Tibial artery (tissue), 4 donors: ENCODE measurements at regions not wholly inside any gene's neighbourhood (a gene's known extent, or its start where the extent isn't known, plus 50 kb on each side); places are given as distances from the start of the nearest gene placed in this dataset.

ENCODE experiments used
- DNase-seq, 2 donors: peaks; one replicate each; pipeline ENCODE4 v3.0.0-alpha.2; 2019
- H3K27ac ChIP-seq, 2 donors: fragments of 200-600 bp; sonication (generic) in 1 of 2; 1 replicate in 1 of 2; 2 replicates in 1 of 2; pipeline ENCODE4 v1.5.1; 2018 to 2019; ENCODE audit warnings: mild to moderate bottlenecking in 1 of 2
- H3K27me3 ChIP-seq, 2 donors: fragments of 200-600 bp; sonication (generic) in 1 of 2; one replicate each; pipeline versions ENCODE4 v1.5.1 to v1.6.0; 2016 to 2019
- H3K36me3 ChIP-seq, 3 donors: fragments of 200-600 bp; sonication (generic) in 2 of 3; one replicate each; pipeline ENCODE4 v1.5.1; 2016 to 2019; ENCODE audit warnings: mild to moderate bottlenecking in 2 of 3
- H3K4me1 ChIP-seq, 4 donors: fragments of 200-600 bp; sonication (generic) in 2 of 4; 1 replicate in 3 of 4; 2 replicates in 1 of 4; pipeline ENCODE4 v1.5.1; 2016 to 2019
- H3K4me3 ChIP-seq, 2 donors: fragments of 200-600 bp; sonication (generic) in 1 of 2; 1 replicate in 1 of 2; 2 replicates in 1 of 2; pipeline ENCODE4 v1.5.1; 2018 to 2019; ENCODE audit warnings: mild to moderate bottlenecking in 2 of 2
- H3K9me3 ChIP-seq, 3 donors: fragments of 200-600 bp; sonication (generic) in 1 of 3; one replicate each; pipeline ENCODE4 v1.5.1; 2016 to 2019
- intact Hi-C: fragments of 100-400 bp; cut with DNase I; formaldehyde crosslinking; loops from one replicate; pipeline ENCODE4 v1.15.0; 2023; ENCODE audit warnings: low total_unique reads
- TF ChIP-seq, protein P1 (sequence below), 2 experiments: fragments of 200-600 bp in 1 of 2; fragments of 450-650 bp in 1 of 2; IDR thresholded peaks; one replicate each; pipeline ENCODE4 v1.5.1; 2017 to 2019; ENCODE audit warnings: antibody characterized with exemption in 2 of 2, mild to moderate bottlenecking in 1 of 2, moderate library complexity in 1 of 2

DNA sequence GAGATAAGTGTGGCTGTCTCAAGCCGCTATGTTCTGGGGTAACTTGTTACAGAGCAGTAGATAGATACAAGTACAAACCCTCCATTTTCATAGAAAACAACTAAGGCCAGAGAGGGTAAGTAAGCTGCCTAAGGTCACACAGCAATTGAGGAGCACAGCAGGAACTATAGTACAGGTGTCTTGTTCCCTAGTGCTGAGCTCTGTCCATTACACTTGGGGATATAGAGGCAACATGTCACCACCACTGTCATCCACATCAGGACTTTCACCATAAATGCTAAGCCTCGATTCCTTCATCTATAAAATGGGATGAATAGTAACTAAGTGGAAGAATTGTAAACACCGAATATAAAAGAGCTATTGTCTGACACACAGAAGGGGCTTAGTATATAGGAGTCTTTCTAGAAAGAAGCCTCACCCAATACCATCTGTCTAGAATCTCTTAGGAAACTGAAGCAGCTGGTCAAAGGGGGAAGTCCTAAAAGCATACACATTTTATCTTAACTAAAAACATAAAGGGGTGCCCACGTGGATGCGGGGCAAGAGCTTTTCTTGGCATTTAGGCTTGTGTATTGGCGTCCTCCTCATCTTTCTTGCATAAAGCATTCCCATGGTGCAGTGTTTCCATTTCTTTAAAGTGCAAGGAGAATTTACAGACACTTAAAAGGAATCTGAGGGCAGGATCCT, 93.8 kb upstream of the ALX4 start:
- no peak overlapping the region for H3K27ac ChIP-seq
- no peak overlapping the region for H3K4me3 ChIP-seq
- TF ChIP-seq, protein P1, sequence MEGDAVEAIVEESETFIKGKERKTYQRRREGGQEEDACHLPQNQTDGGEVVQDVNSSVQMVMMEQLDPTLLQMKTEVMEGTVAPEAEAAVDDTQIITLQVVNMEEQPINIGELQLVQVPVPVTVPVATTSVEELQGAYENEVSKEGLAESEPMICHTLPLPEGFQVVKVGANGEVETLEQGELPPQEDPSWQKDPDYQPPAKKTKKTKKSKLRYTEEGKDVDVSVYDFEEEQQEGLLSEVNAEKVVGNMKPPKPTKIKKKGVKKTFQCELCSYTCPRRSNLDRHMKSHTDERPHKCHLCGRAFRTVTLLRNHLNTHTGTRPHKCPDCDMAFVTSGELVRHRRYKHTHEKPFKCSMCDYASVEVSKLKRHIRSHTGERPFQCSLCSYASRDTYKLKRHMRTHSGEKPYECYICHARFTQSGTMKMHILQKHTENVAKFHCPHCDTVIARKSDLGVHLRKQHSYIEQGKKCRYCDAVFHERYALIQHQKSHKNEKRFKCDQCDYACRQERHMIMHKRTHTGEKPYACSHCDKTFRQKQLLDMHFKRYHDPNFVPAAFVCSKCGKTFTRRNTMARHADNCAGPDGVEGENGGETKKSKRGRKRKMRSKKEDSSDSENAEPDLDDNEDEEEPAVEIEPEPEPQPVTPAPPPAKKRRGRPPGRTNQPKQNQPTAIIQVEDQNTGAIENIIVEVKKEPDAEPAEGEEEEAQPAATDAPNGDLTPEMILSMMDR (IDR thresholded peaks at IDR 0.05) = no peak
- no peaks in the 10 kb centered on the region for H3K9me3 ChIP-seq
- H3K4me1 ChIP-seq = no peaks in the 10 kb centered on the region
- intact Hi-C loops = no loop called here
- no peaks in the 10 kb centered on the region for H3K36me3 ChIP-seq
- peaks cover 0 to 38% of the 10 kb centered on the region in 2 donors for H3K27me3 ChIP-seq
- no peak for DNase-seq

DNA sequence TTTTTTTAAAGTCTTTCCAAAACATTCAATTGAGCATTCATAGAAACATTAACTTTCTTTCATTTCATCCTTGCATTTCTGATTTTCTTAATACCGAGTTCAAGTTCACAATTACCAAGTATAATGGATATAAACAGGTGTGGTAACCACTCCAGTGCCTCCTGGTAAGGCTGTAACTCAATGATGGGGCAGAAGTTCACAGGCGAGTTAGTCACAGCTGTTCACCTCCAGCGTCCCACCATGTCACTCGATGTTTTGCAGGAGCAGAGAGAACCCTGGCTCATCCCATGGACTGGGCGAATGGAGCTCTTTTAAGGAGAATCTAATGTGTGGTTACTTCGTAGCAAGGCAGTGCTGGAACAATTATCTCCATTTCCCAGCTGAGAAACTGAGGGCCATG, 94.4 kb upstream of the ALX4 start:
- Histone ChIP-seq H3K27ac (no peak overlapping the region), H3K4me3 (no peak overlapping the region), H3K36me3 (no peaks in the 10 kb centered on the region), H3K9me3 (no peaks in the 10 kb centered on the region), H3K4me1 (no peaks in the 10 kb centered on the region), H3K27me3 (peaks cover 0 to 36% of the 10 kb centered on the region in 2 donors)
- intact Hi-C loops = no loop called here
- no peak for DNase-seq
- TF ChIP-seq, protein P1 (IDR thresholded peaks at IDR 0.05) = no peak

DNA sequence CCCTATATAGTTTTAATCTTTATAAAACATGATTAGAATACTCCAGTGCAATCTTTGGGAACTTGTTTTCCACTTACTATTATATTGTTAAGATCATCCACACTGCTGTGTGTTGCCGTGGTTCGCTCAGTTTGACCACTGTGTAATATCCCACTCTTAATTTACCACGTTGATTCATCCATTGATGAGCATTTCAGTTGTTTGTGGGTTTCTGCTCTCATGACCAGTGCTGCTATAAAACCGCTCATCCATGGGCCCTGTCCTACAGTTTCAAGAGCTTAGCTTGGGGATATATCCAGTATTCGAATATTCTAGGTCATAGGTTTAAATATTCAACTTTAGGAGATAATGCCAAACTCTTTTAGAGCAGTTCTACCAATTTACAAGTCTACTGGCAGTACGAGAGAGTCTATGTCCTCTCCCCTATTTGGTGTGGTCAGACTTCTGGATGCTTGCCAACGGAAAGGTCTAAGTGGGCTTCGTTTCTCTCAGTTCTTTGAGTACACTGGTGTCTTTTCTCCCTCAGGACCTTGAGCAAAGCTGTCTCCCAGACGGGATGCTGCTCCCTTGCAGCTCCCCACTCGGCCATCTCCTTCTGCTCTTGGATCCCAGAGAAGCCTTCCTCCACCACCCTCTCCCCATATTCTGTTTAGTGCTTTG, 94.9 kb upstream of the ALX4 start:
- no peak for DNase-seq
- no peaks in the 10 kb centered on the region for H3K4me1 ChIP-seq
- intact Hi-C loops = no loop called here
- peaks cover 0 to 36% of the 10 kb centered on the region in 2 donors for H3K27me3 ChIP-seq
- no peaks in the 10 kb centered on the region for H3K9me3 ChIP-seq
- H3K4me3 ChIP-seq = no peak overlapping the region
- TF ChIP-seq, protein P1 (IDR thresholded peaks at IDR 0.05) = no peak
- H3K36me3 ChIP-seq = no peaks in the 10 kb centered on the region
- no peak overlapping the region for H3K27ac ChIP-seq

DNA sequence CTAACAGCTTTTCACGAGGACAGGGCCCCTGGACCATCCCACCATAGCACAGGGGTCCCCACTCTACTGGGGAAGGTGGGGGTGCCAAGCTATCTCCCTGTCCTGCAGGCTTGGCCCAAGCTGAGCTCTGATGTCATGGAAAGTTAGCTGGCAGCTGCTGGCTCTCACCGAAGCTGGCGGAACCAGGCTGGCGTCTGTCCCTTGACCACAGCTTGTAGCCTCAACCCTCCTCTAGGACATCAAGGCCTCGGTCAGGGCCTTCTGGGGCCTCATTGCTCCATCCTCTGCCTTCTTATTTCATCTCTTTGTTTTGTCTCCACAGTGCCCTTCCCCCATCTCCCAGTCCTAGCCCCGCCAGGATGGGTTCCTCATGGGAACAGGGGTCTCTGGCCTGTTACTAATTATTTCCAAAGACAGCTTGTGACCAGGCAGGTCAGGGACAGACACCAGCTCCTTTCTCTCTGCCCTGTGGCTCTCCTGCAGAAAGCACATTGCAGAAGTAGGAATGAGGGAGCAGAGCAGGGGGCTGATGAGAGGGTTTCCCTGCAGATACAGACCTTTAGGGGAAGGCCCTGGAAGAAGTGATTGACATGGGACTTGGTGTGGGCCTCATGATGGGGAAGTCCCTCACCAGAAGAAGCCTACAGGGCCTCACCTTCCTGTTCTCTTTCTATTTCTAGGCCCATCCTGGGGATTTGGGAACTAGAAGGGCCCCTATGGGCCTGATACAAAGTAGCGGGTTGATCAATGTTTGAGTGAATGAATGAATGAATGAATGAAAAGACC, 97.5 kb upstream of the ALX4 start:
- no peaks in the 10 kb centered on the region for H3K9me3 ChIP-seq
- H3K4me1 ChIP-seq = no peaks in the 10 kb centered on the region
- intact Hi-C loops = no loop called here

DNA sequence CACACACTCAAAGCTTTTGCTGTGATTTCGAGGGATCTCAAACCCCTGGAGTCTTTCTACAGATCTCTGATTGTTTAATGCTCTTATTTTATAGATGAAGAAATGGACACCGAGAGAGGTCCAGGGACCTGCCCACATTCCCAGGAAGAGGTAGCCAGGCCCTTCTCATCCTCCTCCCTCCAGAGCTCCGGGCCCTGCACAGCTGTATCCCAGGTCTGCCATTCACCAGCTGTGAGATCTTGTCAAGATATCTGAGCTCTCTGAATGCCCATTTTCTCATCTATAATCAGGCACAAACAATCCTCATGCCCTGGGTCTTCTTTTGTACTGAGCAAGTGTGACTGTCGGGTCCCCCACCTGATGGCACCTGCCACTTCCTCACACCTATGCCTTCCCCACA, 98.2 kb upstream of the ALX4 start:
- TF ChIP-seq, protein P1 (IDR thresholded peaks at IDR 0.05) = no peak
- Histone ChIP-seq H3K27me3 (peaks cover 0 to 36% of the 10 kb centered on the region in 2 donors), H3K27ac (no peak overlapping the region), H3K4me1 (no peaks in the 10 kb centered on the region), H3K9me3 (no peaks in the 10 kb centered on the region), H3K4me3 (no peak overlapping the region), H3K36me3 (no peaks in the 10 kb centered on the region)
- DNase-seq = no peak
- intact Hi-C loops = no loop called here

More for the DNA sequence above, 97.5 kb upstream of the ALX4 start:
- TF ChIP-seq, protein P1 (IDR thresholded peaks at IDR 0.05) = no peak
- Histone ChIP-seq H3K4me3 (no peak overlapping the region), H3K27me3 (peaks cover 0 to 36% of the 10 kb centered on the region in 2 donors), H3K36me3 (no peaks in the 10 kb centered on the region), H3K27ac (no peak overlapping the region)
- no peak for DNase-seq
